ENCODE measurements at regions not wholly inside any gene's neighbourhood (a gene's known extent, or its start where the extent isn't known, plus 50 kb on each side); places are given as distances from the start of the nearest gene placed in this dataset.

DNA sequence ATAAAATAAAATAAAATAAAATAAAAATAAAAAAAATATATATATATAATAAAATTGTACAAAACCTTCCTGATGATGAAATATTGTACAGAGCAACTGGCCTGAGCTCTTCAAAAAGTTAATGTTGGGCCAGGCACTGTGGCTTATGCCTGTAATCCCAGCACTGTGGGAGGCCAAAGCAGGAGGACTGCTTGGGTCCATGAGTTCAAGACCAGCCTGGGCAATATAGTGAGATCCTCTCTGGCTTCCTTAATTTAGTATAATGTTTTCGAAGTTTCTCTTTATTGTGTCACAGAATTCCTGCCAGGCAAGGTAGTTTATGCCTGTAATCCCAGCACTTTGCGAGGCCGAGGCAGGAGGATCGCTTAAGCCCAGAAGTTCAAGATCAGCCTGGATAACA, 113.9 kb upstream of the SALL4 start:
- no peaks in the 10 kb centered on the region for H4K20me1 ChIP-seq (ENCODE audit: control insufficient read depth, insufficient read depth, low read depth, low read length)
- no peaks in the 10 kb centered on the region for H3F3A ChIP-seq (ENCODE audit: control insufficient read depth, insufficient read depth)
- H3K9me2 ChIP-seq (replicated peaks; ENCODE audit: control insufficient read depth, low read length), result no peaks in the 10 kb centered on the region
- H3K4me2 ChIP-seq (ENCODE audit: low read length), result no peak overlapping the region
- no peaks in the 10 kb centered on the region for H3K9me3 ChIP-seq (ENCODE audit: control insufficient read depth, insufficient read depth, low read length)
- no peak overlapping the region for H3K4me3 ChIP-seq (ENCODE audit: low read length)
- no peaks in the 10 kb centered on the region for H3K36me3 ChIP-seq (ENCODE audit: control insufficient read depth, low read length)
- no peaks in the 10 kb centered on the region for H3K4me1 ChIP-seq (ENCODE audit: control insufficient read depth, low read length)
- no peaks in the 10 kb centered on the region for H3K79me2 ChIP-seq (ENCODE audit: control insufficient read depth, low read length)
- no peak overlapping the region for H3K27ac ChIP-seq (ENCODE audit: low read depth, low read length)
- H3K27me3 ChIP-seq (ENCODE audit: control insufficient read depth, low read length), result no peaks in the 10 kb centered on the region
- TF ChIP-seq CTCF (IDR thresholded peaks at IDR 0.05; ENCODE audit: low read depth, low read length, poor library complexity, severe bottlenecking) (no peak), EZH2phosphoT487 (IDR thresholded peaks at IDR 0.05; ENCODE audit: borderline replicate concordance, low read length) (no peak)

- no peak overlapping the region for H3K4me2 ChIP-seq (ENCODE audit: low read length)
- no peaks in the 10 kb centered on the region for H3K36me3 ChIP-seq (ENCODE audit: control insufficient read depth, low read length)
- no peaks in the 10 kb centered on the region for H3K9me3 ChIP-seq (ENCODE audit: control insufficient read depth, insufficient read depth, low read length)
- H3K4me3 ChIP-seq (ENCODE audit: low read length), result no peak overlapping the region
- H4K20me1 ChIP-seq (ENCODE audit: control insufficient read depth, insufficient read depth, low read depth, low read length), result no peaks in the 10 kb centered on the region
- no peaks in the 10 kb centered on the region for H3K79me2 ChIP-seq (ENCODE audit: control insufficient read depth, low read length)
- no peaks in the 10 kb centered on the region for H3K4me1 ChIP-seq (ENCODE audit: control insufficient read depth, low read length)
- H3K9me2 ChIP-seq (replicated peaks; ENCODE audit: control insufficient read depth, low read length), result no peaks in the 10 kb centered on the region
- no peaks in the 10 kb centered on the region for H3K27me3 ChIP-seq (ENCODE audit: control insufficient read depth, low read length)
- TF ChIP-seq EZH2phosphoT487 (IDR thresholded peaks at IDR 0.05; ENCODE audit: borderline replicate concordance, low read length) (no peak), CTCF (IDR thresholded peaks at IDR 0.05; ENCODE audit: low read depth, low read length, poor library complexity, severe bottlenecking) (no peak)
- no peak overlapping the region for H3K27ac ChIP-seq (ENCODE audit: low read depth, low read length)
- H3F3A ChIP-seq (ENCODE audit: control insufficient read depth, insufficient read depth), result no peaks in the 10 kb centered on the region
Measured at GRCh38 chr20:51914758-51915157, 112.4 kb upstream of the SALL4 start.

- Histone ChIP-seq H3K9me3 (ENCODE audit: control insufficient read depth, insufficient read depth, low read length) (no peaks in the 10 kb centered on the region), H3K4me1 (ENCODE audit: control insufficient read depth, low read length) (no peaks in the 10 kb centered on the region), H3K4me2 (ENCODE audit: low read length) (no peak overlapping the region), H3K79me2 (ENCODE audit: control insufficient read depth, low read length) (no peaks in the 10 kb centered on the region), H3K27me3 (ENCODE audit: control insufficient read depth, low read length) (no peaks in the 10 kb centered on the region), H3K36me3 (ENCODE audit: control insufficient read depth, low read length) (no peaks in the 10 kb centered on the region), H4K20me1 (ENCODE audit: control insufficient read depth, insufficient read depth, low read depth, low read length) (no peaks in the 10 kb centered on the region), H3K4me3 (ENCODE audit: low read length) (no peak overlapping the region), H3K9me2 (replicated peaks; ENCODE audit: control insufficient read depth, low read length) (no peaks in the 10 kb centered on the region), H3F3A (ENCODE audit: control insufficient read depth, insufficient read depth) (no peaks in the 10 kb centered on the region), H3K27ac (ENCODE audit: low read depth, low read length) (no peak overlapping the region)
- TF ChIP-seq EZH2phosphoT487 (IDR thresholded peaks at IDR 0.05; ENCODE audit: borderline replicate concordance, low read length), result no peak
- TF ChIP-seq CTCF (IDR thresholded peaks at IDR 0.05; ENCODE audit: low read depth, low read length, poor library complexity, severe bottlenecking), result no peak
Measured at GRCh38 chr20:51910321-51911050, 108.2 kb upstream of the SALL4 start.
